ENCODE measurements at regions not wholly inside any gene's neighbourhood (a gene's known extent, or its start where the extent isn't known, plus 50 kb on each side); places are given as distances from the start of the nearest gene placed in this dataset.

- TF ChIP-seq EZH2phosphoT487 (IDR thresholded peaks at IDR 0.05; ENCODE audit: borderline replicate concordance) (no peak), CTCF (conservative IDR thresholded peaks at IDR 0.05; ENCODE audit: low read length) (no peak)
Observed at GRCh38 chr21:36552434-36552785, 72.5 kb upstream of the CLDN14 start.
